ENCODE measurements at regions not wholly inside any gene's neighbourhood (a gene's known extent, or its start where the extent isn't known, plus 50 kb on each side); places are given as distances from the start of the nearest gene placed in this dataset.

DNA sequence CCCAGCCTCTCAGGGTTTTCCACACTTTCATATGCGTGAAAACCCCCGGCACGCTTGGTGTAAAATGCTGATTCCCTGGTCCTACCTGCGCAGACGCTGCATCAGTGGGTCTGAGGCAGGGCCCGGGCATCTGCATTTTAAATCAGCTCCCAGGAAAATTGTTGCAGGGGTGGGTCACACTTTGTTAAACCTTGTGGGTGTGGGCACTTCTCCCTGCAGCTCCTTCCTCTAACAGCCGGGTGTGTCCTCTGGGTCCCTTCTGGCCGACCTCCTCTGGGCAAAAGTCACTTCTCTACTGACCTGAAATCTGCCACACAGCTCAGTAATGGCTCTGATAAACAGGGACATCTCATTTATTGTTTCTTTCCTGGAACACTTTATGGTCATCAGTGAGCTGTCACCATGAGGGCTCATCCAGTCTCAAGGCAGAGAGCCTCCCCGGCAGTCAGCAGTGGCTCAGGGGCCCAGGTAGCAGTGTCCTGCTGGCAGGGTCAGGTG is 52.8 kb upstream of the TMPRSS2 start:
- TF ChIP-seq, protein P1, sequence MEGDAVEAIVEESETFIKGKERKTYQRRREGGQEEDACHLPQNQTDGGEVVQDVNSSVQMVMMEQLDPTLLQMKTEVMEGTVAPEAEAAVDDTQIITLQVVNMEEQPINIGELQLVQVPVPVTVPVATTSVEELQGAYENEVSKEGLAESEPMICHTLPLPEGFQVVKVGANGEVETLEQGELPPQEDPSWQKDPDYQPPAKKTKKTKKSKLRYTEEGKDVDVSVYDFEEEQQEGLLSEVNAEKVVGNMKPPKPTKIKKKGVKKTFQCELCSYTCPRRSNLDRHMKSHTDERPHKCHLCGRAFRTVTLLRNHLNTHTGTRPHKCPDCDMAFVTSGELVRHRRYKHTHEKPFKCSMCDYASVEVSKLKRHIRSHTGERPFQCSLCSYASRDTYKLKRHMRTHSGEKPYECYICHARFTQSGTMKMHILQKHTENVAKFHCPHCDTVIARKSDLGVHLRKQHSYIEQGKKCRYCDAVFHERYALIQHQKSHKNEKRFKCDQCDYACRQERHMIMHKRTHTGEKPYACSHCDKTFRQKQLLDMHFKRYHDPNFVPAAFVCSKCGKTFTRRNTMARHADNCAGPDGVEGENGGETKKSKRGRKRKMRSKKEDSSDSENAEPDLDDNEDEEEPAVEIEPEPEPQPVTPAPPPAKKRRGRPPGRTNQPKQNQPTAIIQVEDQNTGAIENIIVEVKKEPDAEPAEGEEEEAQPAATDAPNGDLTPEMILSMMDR (IDR thresholded peaks at IDR 0.05): no peak
- TF ChIP-seq EZH2 (IDR thresholded peaks at IDR 0.05) (no peak), EZH2phosphoT487 (IDR thresholded peaks at IDR 0.05) (no peak)

Data from neural progenitor cell (in vitro differentiated cells).